ENCODE measurements at regions not wholly inside any gene's neighbourhood (a gene's known extent, or its start where the extent isn't known, plus 50 kb on each side); places are given as distances from the start of the nearest gene placed in this dataset.
"Not testable (repeated sequence)": the region's sequence is repeated elsewhere in the genome, so short reads cannot be mapped to it uniquely, and the experiment has no call there.

DNA sequence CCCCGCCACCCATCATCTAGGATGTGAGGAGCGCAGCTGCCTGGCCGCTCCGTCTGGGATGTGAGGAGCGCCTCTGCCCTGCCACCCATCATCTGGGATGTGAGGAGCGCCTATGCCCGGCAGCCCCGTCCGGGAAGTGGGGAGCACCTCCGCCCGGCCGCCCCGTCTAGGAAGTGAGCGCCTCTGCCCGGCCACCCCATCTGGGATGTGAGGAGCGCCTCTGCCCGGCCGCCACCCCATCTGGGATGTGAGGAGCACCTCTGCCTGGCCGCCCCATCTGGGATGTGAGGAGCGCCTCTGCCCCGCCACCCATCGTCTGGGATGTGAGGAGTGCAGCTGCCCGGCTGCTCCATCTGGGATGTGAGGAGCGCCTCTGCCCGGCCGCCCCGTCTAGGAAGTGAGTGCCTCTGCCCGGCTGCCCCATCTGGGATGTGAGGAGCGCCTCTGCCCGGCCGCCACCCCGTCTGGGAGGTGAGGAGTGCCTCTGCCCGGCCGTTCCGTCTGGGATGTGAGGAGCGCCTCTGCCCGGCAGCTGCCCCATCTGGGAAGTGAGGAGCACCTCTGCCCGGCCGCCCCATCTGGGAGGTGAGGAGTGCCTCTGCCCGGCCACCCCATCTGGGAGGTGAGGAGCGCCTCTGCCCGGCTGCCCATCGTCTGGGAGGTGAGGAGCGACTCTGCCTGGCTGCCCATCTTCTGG lies 1086.5 kb downstream of the TYW1 start:
- DNase-seq (ENCODE audit: low spot score), result not testable (repeated sequence)

DNA sequence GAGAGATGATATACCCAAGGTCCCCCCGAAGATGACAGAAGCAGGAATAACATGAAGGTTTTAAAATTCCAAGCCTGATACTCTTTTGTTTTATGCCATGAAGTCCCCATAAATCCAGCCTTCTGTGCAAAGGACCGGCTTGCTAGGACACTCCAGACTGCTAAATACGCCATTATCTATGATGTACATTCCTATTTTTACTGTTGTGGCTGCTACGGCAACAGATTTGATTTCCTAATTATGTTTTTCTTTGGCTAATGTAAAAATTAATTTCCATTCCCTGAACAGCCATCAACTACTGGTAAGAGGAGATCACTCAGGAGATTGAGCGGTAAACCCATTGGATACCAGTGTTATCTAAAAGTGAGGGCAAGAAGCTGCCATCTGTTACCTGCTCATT lies 1090.8 kb downstream of the TYW1 start:
- DNase-seq (ENCODE audit: low spot score), result no peak

DNA sequence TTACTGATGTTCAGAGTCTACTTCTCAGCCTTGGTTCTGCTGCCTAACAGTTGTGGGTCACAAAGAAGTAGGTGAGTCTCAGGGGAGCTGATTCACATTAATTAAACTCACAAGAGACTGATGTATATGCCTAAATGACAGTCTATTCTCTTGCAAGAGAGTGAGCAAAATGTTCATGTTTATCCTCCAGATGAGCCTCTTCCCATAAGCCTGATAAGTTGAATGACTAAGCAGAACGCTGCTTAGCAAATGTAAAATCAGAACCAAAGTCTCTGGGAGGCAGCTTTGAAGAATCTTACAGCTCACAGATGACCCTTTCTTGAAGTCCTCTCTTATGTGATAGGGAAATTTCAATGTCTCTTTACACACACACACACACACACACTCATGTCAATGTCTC lies 1092.2 kb downstream of the TYW1 start:
- DNase-seq (ENCODE audit: low spot score), result no peak

DNA sequence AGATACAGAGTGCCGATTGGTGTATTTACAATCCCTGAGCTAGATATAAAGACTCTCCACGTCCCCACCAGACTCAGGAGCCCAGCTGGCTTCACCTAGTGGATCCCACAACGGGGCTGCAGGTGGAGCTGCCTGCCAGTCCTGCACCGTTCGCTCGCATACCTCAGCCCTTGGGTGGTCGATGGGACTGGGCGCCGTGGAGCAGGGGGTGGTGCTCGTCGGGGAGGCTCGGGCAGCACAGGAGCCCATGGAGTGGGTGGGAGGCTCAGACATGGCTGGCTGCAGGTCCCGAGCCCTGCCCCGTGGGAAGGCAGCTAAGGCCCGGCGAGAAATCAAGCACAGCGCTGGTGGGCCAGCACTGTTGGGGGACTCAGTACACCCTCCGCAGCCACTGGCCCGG lies 1093.6 kb downstream of the TYW1 start:
- DNase-seq (ENCODE audit: low spot score), result not testable (repeated sequence)

DNA sequence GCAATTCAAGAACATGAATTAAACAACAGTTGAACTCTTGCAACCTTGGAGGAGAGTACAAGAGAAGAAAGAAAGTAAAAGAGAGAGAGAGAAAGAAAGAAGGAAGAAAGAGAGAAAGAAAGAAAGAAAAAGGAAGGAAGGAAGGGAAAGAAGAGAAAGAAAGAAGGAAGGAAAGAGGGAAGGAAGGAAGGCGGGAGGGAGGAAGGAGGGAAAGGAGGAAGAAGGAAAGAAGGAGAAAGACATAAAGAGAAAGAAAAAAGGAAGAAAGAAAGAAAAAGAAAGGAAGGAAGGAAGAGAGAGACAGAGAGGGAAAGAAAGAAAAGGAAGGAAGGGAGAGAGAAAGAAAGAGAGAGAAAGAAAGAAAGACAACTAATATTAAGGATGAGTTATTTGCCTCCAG lies 1106.7 kb downstream of the TYW1 start:
- DNase-seq (ENCODE audit: low spot score), result no peak

DNA sequence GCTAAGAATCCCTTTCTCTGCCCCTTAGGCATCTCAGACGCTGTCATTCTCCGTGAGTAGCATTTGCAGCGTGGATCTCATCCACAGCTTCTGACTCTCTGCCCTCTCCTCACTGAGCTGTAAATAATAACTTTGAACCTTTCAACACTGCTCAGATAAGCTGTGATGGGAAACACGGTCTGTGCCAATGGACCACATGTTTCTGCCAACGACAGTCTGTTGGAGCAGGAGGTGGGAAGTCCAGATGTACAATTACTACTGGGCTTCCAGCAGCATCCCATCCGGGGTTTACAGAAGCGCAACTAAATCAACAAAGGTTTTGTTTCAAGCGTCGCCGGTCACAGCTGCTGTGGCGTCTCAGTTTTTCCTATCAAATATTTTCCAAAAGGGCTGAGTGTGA lies 1110.6 kb downstream of the TYW1 start:
- no peak for DNase-seq (ENCODE audit: low spot score)

DNA sequence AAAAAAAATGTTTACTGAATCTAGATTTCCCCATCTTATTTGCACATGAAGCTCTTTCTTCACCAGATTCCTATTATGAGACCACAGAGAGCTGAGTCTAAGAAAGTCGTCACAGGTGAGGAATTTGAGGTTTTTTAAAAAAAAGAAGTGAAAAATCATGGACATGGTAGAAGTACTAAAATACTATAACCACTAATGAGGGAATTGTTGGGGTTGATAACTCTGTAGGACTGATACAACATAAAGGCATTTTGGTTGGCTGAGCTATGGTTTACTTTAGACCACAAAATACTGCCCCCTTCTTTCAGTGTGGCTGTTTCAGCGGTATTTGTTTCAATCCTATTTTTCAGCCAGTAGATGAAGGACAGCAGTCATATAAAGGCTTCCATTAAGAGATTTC lies 1111.3 kb downstream of the TYW1 start:
- no peak for DNase-seq (ENCODE audit: low spot score)

DNA sequence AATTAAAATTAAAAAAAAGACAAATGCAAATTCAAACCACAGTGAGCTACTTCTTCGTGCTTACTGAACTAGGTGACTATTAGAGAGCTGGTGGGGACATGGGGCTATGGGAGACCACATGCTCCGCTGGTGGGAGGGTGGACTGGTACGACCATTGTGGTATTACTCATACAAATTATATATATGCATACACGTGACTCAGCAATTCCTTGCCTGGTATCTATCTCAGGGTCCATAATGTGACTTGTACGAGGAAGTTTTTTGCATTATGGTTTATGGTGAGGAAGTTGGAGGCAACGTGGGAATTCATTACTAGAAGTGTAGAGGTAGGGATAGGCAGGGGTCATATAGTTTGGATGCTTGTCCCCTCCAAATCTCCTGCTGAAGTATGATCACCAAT lies 1112.7 kb downstream of the TYW1 start:
- no peak for DNase-seq (ENCODE audit: low spot score)

DNA sequence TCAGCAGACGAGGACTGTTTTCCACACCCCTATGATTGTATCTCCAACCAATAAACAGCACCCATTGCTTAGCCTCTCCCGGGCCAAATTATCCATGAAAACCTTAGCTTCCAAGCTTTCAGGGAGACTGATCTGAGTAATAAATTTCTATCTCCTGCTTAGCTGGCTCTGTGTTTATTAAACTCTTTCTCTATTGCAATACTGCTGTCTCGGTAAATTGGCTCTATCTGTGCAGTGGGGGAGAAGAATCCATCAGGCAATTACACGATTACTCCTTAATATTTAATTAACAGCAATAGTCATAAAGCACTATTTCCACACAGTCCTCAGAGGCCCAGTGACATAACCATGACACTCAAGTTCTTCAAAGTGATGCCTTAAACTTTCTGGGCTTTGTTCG lies 1122.8 kb downstream of the TYW1 start:
- DNase-seq (ENCODE audit: low spot score), result no peak

DNA sequence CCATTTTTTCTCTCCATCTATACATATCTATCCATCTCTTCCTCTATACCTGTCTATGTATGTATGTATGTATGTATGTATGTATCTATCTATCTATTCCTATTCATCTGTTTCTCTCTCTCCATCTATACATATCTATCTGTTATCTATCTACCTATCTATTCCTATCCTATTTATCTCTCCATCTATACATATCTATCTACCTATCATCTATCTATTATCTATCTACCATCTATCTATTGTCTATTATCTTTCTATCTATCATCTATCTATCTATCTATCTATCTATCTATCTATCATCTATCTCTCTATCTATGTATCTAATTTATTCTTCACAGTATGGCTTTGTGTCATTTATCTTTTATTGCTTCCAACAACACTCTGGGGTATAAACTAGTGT lies 1124.4 kb downstream of the TYW1 start:
- DNase-seq (ENCODE audit: low spot score), result no peak

DNA sequence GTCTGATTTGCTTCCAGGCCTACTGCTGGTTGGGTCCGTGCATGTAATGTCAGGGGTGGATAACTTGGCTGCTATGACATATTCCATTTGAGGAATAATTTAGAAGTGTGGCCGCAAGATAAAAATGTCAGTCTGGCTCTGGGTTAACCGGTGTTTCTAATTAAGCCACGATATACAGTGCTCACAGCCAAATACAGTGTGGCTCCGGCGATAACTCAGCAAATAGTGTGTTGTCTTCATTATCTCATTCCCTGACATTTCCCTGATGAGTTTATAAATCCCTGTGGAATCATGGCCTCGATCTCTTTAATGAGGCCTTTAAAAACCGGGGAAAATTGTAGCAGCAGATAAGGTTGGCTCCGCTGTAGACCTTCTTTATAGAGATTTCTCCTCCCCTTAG lies 1125.0 kb downstream of the TYW1 start:
- DNase-seq (ENCODE audit: low spot score), result no peak

DNA sequence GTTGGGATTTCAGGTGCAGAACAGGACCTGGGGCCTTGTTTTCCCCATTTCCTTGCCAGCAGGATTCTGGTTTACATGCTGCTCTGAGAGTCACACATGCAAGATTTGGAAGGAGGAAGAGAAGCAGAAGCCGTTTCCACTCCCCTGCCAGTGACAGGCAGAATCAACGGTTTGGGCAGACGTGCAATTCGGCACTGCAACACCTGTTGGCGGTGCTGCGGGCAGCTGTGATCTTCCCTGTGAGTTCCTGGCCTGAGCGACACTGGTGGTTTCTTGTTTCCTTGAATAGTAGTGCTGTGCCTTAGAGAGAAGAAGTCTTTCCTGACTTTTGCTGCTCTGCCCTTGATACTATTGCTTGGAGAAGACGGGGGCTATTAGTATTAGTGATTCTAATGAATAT lies 1126.2 kb downstream of the TYW1 start:
- no peak for DNase-seq (ENCODE audit: low spot score)

DNA sequence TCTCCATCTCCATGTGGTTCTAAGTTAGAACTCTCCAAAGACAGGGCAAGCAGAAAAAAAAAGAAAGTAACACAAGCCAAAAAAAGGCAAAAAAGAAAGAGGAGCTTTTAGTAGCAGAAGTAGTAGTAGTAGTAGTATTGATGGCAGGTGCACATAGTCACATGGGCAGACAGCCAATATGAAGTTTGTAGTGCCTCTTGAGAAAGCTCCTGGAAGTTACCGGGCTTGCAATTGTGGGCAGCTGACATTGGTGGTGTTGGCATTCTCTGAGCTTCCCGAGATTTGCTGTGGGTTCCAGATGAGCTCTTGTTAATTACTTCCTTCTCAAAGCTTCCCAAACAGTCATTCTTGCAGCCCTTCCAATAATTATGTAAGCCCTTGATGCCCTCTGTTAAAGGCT lies 1128.5 kb downstream of the TYW1 start:
- DNase-seq (ENCODE audit: low spot score), result no peak

DNA sequence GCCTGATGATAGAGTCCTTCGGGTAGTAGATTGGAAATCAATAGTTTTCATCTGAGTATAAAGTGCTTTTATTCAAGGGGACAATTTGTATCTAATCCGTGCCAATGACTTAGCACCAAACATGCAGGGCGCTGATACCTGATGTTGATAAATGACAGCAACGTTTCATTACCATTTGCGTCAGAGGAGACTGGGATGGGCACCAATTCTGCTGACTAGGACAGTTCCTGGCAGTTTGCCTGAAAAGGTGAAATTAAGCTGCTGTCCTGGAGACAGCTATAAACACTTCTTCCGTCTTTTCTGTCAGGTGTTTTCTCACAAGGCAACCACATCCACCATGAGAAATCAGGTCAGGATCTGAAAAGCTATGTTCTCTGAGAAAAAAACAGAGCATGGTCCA lies 1136.4 kb downstream of the TYW1 start:
- DNase-seq (ENCODE audit: low spot score), result no peak

DNA sequence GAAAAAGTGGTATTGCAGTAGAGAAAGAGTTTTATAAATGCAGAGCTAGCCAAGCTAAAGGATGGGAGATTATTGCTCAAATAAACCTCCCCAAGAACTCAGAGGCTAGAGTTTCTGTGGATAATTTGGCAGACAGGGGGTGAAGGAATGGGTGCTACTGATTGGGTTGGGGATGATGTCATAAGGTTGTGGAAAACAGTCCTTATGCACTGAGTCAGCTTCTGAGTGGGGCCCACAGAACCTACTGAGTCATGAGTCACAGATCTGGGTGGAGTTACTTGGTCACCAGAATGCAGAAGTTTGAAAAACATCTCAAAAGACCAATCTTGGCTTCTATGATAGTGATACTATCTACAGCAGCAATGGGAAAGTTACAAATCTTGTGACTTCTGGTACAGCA lies 1146.7 kb downstream of the TYW1 start:
- DNase-seq (ENCODE audit: low spot score), result no peak

DNA sequence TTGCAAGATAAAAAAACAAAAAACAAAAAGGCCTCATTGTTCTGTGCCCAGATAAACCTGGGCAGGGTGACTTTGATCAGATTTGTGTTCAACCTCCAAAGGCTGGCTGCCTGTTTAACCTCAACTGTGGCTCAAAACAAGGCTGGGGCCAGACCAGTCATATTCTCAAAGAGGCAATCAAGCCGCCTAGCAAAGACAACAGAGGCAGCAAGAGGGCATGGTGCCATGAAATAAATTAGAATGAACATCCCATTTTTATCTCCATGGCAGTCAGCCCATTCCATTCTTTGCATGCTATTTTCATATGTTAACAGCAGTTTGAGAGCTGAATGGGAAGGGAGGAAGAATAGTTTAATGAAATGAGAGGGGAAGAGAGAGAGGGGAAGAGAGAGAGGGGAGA lies 1150.3 kb downstream of the TYW1 start:
- DNase-seq (ENCODE audit: low spot score), result no peak

DNA sequence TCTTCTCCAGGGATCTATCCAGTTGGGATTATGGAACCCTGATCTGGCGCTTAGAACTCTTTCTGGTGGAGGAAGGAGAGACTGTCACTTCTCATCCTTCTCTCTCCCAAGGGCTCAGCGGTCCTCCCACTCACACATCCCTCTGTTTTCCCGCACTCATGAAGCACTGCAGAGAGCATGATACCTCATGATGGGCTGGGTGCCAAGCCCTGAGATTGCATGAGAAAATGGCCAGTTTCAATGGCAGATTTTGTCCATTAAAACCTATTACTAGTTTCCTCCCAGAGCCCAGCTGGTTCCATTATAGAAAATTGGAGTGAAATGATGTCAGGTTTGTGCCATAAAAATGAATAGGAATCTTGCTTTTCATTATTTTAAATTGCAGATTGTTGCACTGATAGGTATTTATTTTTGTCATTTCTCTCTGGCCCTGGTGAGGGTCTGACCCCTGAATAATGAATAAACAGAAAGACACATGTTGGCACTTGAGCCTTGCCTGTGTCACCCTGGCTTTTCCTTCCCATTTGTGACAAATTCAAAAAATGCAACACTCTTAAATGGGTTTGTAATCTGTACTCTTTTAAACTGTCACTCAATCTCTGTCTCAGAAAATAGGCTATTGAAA lies 1151.1 kb downstream of the TYW1 start:
- no peak for DNase-seq (ENCODE audit: low spot score)

DNA sequence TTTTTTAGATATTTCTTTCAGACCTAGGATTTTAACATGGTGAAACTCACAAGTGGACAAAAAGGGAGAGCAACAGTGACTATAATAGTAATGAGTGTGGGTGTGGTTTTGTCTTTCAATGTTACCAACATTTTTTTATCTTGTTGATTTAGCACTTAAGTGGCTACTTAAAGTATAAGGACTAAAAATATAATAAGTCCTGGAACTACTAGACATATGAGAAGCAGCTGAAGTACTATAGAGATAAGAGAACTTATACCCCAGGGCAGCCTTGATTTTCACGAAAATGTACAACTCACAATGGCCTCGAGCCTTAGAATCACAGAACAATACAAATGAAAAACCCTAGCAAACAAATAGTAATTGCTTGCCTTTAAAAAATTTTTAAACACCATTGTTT lies 1151.8 kb downstream of the TYW1 start:
- no peak for DNase-seq (ENCODE audit: low spot score)

DNA sequence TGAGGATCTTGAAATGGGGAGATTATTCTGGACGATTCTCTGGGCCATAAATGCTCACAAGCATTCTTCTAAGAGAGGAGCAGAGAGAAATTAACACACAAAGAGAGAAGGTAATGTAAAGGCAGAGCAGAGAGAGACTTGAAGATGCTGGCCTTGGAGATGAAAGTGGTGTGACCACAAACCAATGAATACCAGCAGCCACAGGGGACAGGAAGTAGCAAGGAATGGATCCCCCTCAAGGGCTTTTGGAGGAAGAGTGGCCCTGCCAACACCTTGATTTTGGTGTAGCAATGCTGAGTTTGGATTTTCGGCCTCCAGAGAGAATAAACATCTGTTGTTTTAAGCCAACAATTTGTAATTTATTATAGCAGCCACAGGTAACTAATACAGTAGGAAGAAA lies 1155.6 kb downstream of the TYW1 start:
- no peak for DNase-seq (ENCODE audit: low spot score)

DNA sequence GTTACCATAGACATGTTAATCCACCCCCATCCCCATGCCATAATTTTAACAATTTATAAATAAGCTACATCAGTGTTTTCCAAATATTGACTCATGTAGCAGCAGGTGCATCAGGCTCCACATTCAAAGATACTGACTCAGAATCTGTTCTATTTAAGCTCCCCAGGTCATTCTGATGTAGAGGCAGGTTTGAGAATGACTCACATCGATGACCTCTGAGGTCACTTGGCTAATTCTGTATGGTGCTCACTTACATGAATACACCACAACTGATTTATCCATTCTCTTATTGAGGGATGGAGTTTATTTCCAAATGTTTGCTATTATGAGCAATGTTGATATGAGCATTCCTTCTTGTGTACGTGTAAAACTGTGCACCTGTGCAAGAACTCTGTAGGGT lies 1159.0 kb downstream of the TYW1 start:
- no peak for DNase-seq (ENCODE audit: low spot score)

DNA sequence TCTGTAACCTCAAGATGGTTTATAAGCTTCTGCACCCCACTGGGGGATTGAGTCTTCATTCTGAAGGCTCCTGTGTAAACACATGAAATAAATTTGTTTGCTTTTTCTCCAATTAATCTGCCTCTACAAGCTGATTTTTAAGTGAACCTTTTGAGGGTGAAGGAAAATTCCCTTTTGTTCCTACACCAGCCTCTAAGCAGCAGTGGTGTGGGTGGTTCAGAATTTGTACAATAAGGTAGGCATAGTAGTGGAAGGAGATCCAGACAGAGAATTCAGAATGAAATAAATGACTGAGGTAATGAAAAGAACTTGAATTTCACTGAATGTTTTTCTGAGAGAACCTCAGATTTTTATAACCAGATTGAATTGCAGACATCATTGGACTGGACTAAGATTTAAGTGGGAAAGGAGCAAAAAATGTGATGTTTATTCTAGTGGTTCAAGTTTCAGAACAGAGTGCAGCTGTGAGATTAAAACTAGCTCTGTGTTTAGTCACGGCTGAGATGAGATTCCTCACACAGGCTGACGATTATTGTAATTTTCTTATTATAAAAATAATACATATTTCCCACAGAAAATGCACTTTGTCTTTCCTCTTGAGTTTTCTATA lies 1162.2 kb downstream of the TYW1 start:
- no peak for DNase-seq (ENCODE audit: low spot score)

DNA sequence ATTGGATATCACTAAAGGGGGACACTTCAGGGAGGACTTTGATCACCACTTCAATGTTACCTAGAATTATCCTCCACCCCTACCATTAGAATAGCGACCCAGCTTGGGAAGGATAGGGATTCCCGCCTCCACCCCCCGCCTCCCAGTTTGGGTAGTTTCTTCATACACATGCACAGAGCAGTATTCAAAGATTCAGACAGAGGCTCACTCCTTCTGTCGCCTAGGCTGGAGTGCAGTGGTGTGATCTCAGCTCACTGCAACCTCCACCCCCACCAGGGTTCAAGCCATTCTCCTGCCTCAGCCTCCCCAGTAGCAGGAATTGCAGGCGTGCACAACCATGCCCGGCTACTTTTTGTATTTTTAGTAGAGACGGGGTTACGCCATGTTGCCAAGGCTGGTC lies 1166.1 kb downstream of the TYW1 start:
- no peak for DNase-seq (ENCODE audit: low spot score)

DNA sequence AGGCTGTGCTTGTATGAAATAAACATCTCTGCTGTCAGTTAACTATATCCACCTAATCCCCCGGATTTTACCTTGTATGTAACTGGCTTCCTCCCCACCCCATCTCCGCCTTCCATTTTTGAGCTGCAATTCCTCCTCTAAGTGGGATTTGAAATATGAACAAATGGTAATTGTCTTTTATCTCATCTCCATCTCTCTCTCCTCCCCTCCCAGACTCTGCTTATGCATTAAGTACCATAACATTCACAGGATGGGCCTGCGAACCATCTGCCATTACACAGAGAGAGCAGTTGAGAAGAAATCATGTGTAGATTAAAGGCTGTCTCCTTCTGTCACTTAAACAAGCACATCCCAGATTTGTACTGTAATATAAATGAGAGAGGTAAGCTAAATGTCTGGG lies 1169.9 kb downstream of the TYW1 start:
- no peak for DNase-seq (ENCODE audit: low spot score)

DNA sequence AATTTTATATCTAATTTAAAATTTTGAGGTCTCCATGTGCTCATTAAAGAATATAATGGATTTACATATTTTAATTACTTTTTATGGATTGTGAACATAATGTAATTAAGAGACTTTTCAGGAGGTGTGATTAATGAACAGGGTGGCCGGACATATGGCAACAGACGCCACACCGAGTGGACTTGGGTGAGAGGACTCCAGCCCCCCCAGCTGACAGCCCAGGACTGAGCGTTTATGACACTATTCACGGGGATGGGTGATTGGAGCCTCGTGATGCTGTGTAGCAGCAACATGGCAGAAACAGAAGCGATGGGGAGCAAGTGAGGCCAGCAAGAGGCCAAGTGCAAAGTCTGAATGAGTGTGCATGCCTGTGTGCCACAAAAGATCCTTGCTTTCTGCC lies 1176.9 kb downstream of the TYW1 start:
- no peak for DNase-seq (ENCODE audit: low spot score)

All from left forelimb (tissue), 1 donor.